PC-3 (cell line): ENCODE measurements at regions not wholly inside any gene's neighbourhood (a gene's known extent, or its start where the extent isn't known, plus 50 kb on each side); places are given as distances from the start of the nearest gene placed in this dataset.

Source experiments
- ATAC-seq: fragments of 200-7000 bp; cut with Tn5 transposase; 2 replicates; pipeline ENCODE4 v1.9.1; 2020; ENCODE audit warnings: mild to moderate bottlenecking, moderate library complexity
- BruUV-seq: library from RNA; stranded (reverse); fragments of 400-500 nt; replicated peaks from 2 replicates; lab custom pipeline; 2021; lab: Mats Ljungman, UMichigan
- CTCF ChIA-PET: fragments of 300-600 bp; sonication (Branson Sonifier 250); formaldehyde crosslinking; loops from one replicate; lab custom pipeline; 2022; ENCODE audit warnings: antibody characterized with exemption; lab: Charles Lee
- POLR2A ChIA-PET: fragments of 300-600 bp; sonication (Branson Sonifier 250); formaldehyde crosslinking; loops from one replicate; lab custom pipeline; 2022; ENCODE audit warnings: antibody characterized with exemption; ENCODE audit not compliant: unreplicated experiment; lab: Charles Lee
- DNase-seq: peaks from one replicate; pipeline ENCODE4 v3.0.0-alpha.2; 2015
- H2AFZ ChIP-seq: fragments of 300-600 bp; sonication (generic); 2 replicates; pipeline ENCODE4 v1.6.0; 2016; ENCODE audit warnings: antibody characterized with exemption, low read length
- H3F3A ChIP-seq: fragments of 300-600 bp; sonication (generic); one replicate; pipeline ENCODE4 v1.6.0; 2017; ENCODE audit warnings: antibody characterized with exemption, low read length, control low read depth, mild to moderate bottlenecking; ENCODE audit not compliant: unreplicated experiment
- H3K27ac ChIP-seq: fragments of 300-600 bp; sonication (generic); 2 replicates; pipeline ENCODE4 v1.5.1; 2016; ENCODE audit warnings: mild to moderate bottlenecking, low read length
- H3K27me3 ChIP-seq: fragments of 300-600 bp; sonication (generic); 2 replicates; pipeline ENCODE4 v1.6.1; 2016; ENCODE audit warnings: low read length, mixed read lengths
- H3K36me3 ChIP-seq: fragments of 300-600 bp; sonication (generic); 2 replicates; pipeline ENCODE4 v1.6.1; 2016; ENCODE audit warnings: low read depth, mixed run types, low read length, mixed read lengths
- H3K4me1 ChIP-seq: fragments of 300-600 bp; sonication (generic); 2 replicates; pipeline ENCODE4 v1.5.1; 2016; ENCODE audit warnings: low read length; ENCODE audit not compliant: insufficient read depth
- H3K4me2 ChIP-seq: fragments of 300-600 bp; sonication (generic); 2 replicates; pipeline ENCODE4 v1.6.0; 2016; ENCODE audit warnings: low read length
- H3K4me3 ChIP-seq: fragments of 300-600 bp; sonication (generic); 2 replicates; pipeline ENCODE4 v1.5.1; 2016; ENCODE audit warnings: mild to moderate bottlenecking, low read length, mixed read lengths
- H3K79me2 ChIP-seq: fragments of 300-600 bp; sonication (generic); 2 replicates; pipeline ENCODE4 v1.6.1; 2017; ENCODE audit warnings: low read length, mixed read lengths
- H3K9ac ChIP-seq: fragments of 300-600 bp; sonication (generic); 2 replicates; pipeline ENCODE4 v1.6.0; 2016; ENCODE audit warnings: mild to moderate bottlenecking, low read length
- H3K9me2 ChIP-seq: fragments of 300-600 bp; sonication (generic); replicated peaks from 2 replicates; pipeline ENCODE4 v1.6.1; 2016; ENCODE audit warnings: mixed run types, low read length, mixed read lengths
- H3K9me3 ChIP-seq: fragments of 300-600 bp; sonication (generic); 2 replicates; pipeline ENCODE4 v1.6.1; 2016; ENCODE audit warnings: low read length, mixed read lengths
- H4K20me1 ChIP-seq: fragments of 300-600 bp; sonication (generic); 2 replicates; pipeline ENCODE4 v1.6.1; 2016; ENCODE audit warnings: low read length, mixed read lengths
- CTCF ChIP-seq: fragments of 300-600 bp; sonication (generic); conservative IDR thresholded peaks from 2 replicates; pipeline ENCODE4 v1.5.1; 2017; ENCODE audit warnings: antibody characterized with exemption, low read depth, mild to moderate bottlenecking, low read length
- EZH2 ChIP-seq: fragments of 300-600 bp; sonication (generic); IDR thresholded peaks from one replicate; pipeline ENCODE4 v1.6.1; 2017; ENCODE audit warnings: antibody characterized with exemption, mild to moderate bottlenecking, low read length; ENCODE audit not compliant: unreplicated experiment
- EZH2phosphoT487 ChIP-seq: fragments of 300-600 bp; sonication (generic); IDR thresholded peaks from 2 replicates; pipeline ENCODE4 v1.6.1; 2018; ENCODE audit warnings: mild to moderate bottlenecking, antibody characterized with exemption, low read length, borderline replicate concordance
- intact Hi-C: fragments of 100-400 bp; cut with micrococcal nuclease; formaldehyde crosslinking; loops from 2 replicates; pipeline ENCODE4 v1.9.0; 2023

- ATAC-seq = no peak
- no peaks in the 10 kb centered on the region for H3K9me2 ChIP-seq
- POLR2A ChIA-PET = interaction anchor here (0.7 kb wide), 1 partner anchor 44 kb away, joined by 3 read pairs; no protein-coding TSS in a partner anchor
- intact Hi-C loops = no loop called here
- no peak overlapping the region for H2AFZ ChIP-seq
- H3K27me3 ChIP-seq = no peaks in the 10 kb centered on the region
- no TSS peak for BruUV-seq
- DNase-seq = peak; percentile 65
- H4K20me1 ChIP-seq = no peaks in the 10 kb centered on the region
- no peak overlapping the region for H3K27ac ChIP-seq
- H3F3A ChIP-seq = no peaks in the 10 kb centered on the region
- H3K4me3 ChIP-seq = no peak overlapping the region
- H3K9me3 ChIP-seq = no peaks in the 10 kb centered on the region
- CTCF ChIA-PET = interaction anchor here (2.1 kb wide), 1 partner anchor 44 kb away, joined by 25 read pairs; no protein-coding TSS in a partner anchor
- H3K4me2 ChIP-seq = no peak overlapping the region
- peaks cover 20% of the 10 kb centered on the region for H3K4me1 ChIP-seq
- H3K79me2 ChIP-seq = no peaks in the 10 kb centered on the region
- TF ChIP-seq EZH2 = no peak
- TF ChIP-seq CTCF = no peak
- TF ChIP-seq EZH2phosphoT487 = no peak
- no peak overlapping the region for H3K9ac ChIP-seq
- no peaks in the 10 kb centered on the region for H3K36me3 ChIP-seq
Measured at GRCh38 chr10:36681751-36682632, 443.4 kb upstream of the ANKRD30A start.

- Histone ChIP-seq H3K4me3 (no peak overlapping the region), H4K20me1 (no peaks in the 10 kb centered on the region), H3K4me1 (peaks cover 44% of the 10 kb centered on the region), H3K27me3 (no peaks in the 10 kb centered on the region), H2AFZ (no peak overlapping the region), H3K9me2 (0 out of 2 replicates have a peak, but pooled peaks cover 3% of the 10 kb centered on the region), H3K36me3 (no peaks in the 10 kb centered on the region), H3K79me2 (no peaks in the 10 kb centered on the region), H3F3A (no peaks in the 10 kb centered on the region), H3K9ac (no peak overlapping the region), H3K27ac (no peak overlapping the region), H3K9me3 (no peaks in the 10 kb centered on the region), H3K4me2 (no peak overlapping the region)
- POLR2A ChIA-PET = interaction anchor here (0.5 to 0.7 kb wide), 2 partner anchors 44 to 499 kb away, joined by 3 to 5 read pairs; no protein-coding TSS in a partner anchor
- intact Hi-C loops = loop anchor here (5.0 kb wide), 3 partner anchors 287 to 897 kb away; no protein-coding TSS in a partner anchor
- DNase-seq (no peak), ATAC-seq (no peak)
- no TSS peak for BruUV-seq
- TF ChIP-seq CTCF (no peak), EZH2phosphoT487 (no peak), EZH2 (no peak)
- CTCF ChIA-PET = no interaction called here
Measured at GRCh38 chr10:36679554-36679953, 445.8 kb upstream of the ANKRD30A start.

- no peak overlapping the region for H3K9ac ChIP-seq
- H3K9me3 ChIP-seq = no peaks in the 10 kb centered on the region
- TF ChIP-seq EZH2 (no peak), EZH2phosphoT487 (no peak), CTCF (no peak)
- H3F3A ChIP-seq = no peaks in the 10 kb centered on the region
- peaks cover 44% of the 10 kb centered on the region for H3K4me1 ChIP-seq
- no peaks in the 10 kb centered on the region for H3K27me3 ChIP-seq
- intact Hi-C loops = loop anchor here (2.0 to 5.0 kb wide), 6 partner anchors 47 to 1045 kb away; no protein-coding TSS in a partner anchor
- H3K4me3 ChIP-seq = no peak overlapping the region
- ChIA-PET CTCF (interaction anchor here (0.6 to 1.0 kb wide), 3 partner anchors 15 to 185 kb away, joined by 3 to 5 read pairs (median 3); no protein-coding TSS in a partner anchor), POLR2A (interaction anchor here (0.5 kb wide), 2 partner anchors 1044 to 1482 kb away, joined by 3 to 5 read pairs; no protein-coding TSS in a partner anchor)
- H3K9me2 ChIP-seq = 0 out of 2 replicates have a peak, but pooled peaks cover 3% of the 10 kb centered on the region
- no peak for ATAC-seq
- peak overlapping the region; percentile 47 for H3K27ac ChIP-seq
- H3K79me2 ChIP-seq = no peaks in the 10 kb centered on the region
- DNase-seq = no peak
- peak overlapping the region; percentile 3; the same call in 1 of the 2 replicates for H2AFZ ChIP-seq
- no peaks in the 10 kb centered on the region for H3K36me3 ChIP-seq
- no peaks in the 10 kb centered on the region for H4K20me1 ChIP-seq
- peak overlapping the region; percentile 58 for H3K4me2 ChIP-seq
- no TSS peak for BruUV-seq
Measured at GRCh38 chr10:36677431-36677768, 448.0 kb upstream of the ANKRD30A start.
